GM10266 (cell line): ENCODE measurements at regions not wholly inside any gene's neighbourhood (a gene's known extent, or its start where the extent isn't known, plus 50 kb on each side); places are given as distances from the start of the nearest gene placed in this dataset.

Source experiments
- DNase-seq: peaks from one replicate; pipeline ENCODE4 v3.0.0; 2012; ENCODE audit errors: extremely low spot score
- CTCF ChIP-seq: IDR thresholded peaks from 2 replicates; pipeline ENCODE4 v1.5.1; 2012; ENCODE audit warnings: mild to moderate bottlenecking, low read depth; ENCODE audit not compliant: control insufficient read depth, insufficient read depth; ENCODE audit errors: missing control alignments

- TF ChIP-seq CTCF, result no peak
- no peak for DNase-seq
Observed at GRCh38 chr5:124090115-124090514, 578.1 kb downstream of the CSNK1G3 start.

GRCh38 chr5:124089578-124089977, 577.6 kb downstream of the CSNK1G3 start:
- TF ChIP-seq CTCF, result no peak
- no peak for DNase-seq

GRCh38 chr5:124088289-124089032, 576.5 kb downstream of the CSNK1G3 start:
- DNase-seq, result no peak
- TF ChIP-seq CTCF, result no peak

GRCh38 chr5:124087752-124088151, 575.8 kb downstream of the CSNK1G3 start:
- TF ChIP-seq CTCF, result no peak
- no peak for DNase-seq

- no peak for DNase-seq
Observed at GRCh38 chr5:124080256-124080655, 568.3 kb downstream of the CSNK1G3 start.

GRCh38 chr5:124079062-124079461, 567.1 kb downstream of the CSNK1G3 start:
- DNase-seq, result no peak
- no peak for TF ChIP-seq CTCF

More at GRCh38 chr5:124080256-124080655, 568.3 kb downstream of the CSNK1G3 start:
- no peak for TF ChIP-seq CTCF

- no peak for TF ChIP-seq CTCF
- DNase-seq, result no peak
Observed at GRCh38 chr5:124074500-124074899, 562.5 kb downstream of the CSNK1G3 start.
